ENCODE measurements at regions not wholly inside any gene's neighbourhood (a gene's known extent, or its start where the extent isn't known, plus 50 kb on each side); places are given as distances from the start of the nearest gene placed in this dataset.
"Not testable (repeated sequence)": the region's sequence is repeated elsewhere in the genome, so short reads cannot be mapped to it uniquely, and the experiment has no call there.

GRCh38 chr13:81089371-81090157, 748.6 kb upstream of the SPRY2 start:
- in situ Hi-C loops (cut with HindIII; ENCODE audit: low pct_unique_long_range_greater_than_20kb, low sequenced_read_pairs) = no loop called here
- no peak for DNase-seq (ENCODE audit: low read depth, low spot score)

DNA sequence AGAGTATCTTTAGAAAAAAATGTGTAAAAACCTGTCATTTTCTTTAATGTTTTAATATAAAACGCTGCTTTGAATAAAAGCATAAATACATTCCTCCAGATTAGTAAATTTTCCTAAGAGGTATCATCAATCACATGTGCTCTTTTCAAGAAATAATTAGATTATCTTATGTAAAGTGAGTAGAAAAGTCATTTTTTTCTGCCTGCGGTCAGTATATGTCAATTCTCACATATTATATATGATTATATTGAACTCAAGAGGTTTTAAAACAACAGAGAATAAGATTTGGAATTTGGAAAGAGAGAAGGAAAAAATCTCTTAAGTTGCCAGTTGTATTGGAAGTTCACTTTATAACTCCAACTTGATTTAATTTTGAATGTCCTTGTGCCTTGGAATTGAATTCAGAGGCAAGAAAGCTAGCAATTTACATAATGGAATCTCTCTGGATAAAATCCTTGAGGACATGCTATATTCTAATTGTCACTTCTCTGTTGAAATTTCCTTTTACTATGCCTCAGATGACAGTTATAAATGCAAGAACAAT, 740.1 kb upstream of the SPRY2 start:
- in situ Hi-C loops (cut with HindIII; ENCODE audit: low pct_unique_long_range_greater_than_20kb, low sequenced_read_pairs) = no loop called here
- no peak for DNase-seq (ENCODE audit: low read depth, low spot score)

DNA sequence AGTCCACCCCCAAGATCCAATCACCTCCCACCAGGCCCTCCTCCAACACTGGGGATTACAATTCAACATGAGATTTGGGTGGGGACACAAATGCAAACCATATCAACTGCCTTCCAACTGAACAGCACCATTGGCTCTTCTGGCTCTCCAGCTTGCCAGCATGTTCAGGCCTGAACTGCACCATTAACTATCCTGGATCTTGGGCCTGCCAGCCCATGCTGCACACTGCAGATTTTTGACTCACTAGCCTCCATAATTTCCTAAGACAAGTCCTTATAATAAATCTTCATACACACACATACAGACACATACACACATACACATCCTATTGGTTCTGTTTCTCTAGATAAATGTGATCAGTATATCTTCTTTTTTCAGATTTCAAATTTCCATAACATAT, 737.1 kb upstream of the SPRY2 start:
- in situ Hi-C loops (cut with HindIII; ENCODE audit: low pct_unique_long_range_greater_than_20kb, low sequenced_read_pairs) = no loop called here
- no peak for DNase-seq (ENCODE audit: low read depth, low spot score)

DNA sequence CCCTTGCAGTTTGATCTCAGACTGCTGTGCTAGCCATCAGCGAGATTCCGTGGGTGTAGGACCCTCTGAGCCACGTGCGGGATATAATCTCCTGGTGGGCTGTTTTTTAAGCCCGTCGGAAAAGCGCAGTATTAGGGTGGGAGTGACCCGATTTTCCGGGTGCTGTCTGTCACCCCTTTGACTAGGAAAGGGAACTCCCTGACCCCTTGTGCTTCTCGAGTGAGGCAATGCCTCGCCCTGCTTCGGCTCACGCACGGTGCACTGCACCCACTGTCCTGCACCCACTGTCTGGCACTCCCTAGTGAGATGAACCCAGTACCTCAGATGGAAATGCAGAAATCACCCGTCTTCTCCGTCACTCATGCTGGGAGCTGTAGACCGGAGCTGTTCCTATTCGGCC, 728.9 kb upstream of the SPRY2 start:
- in situ Hi-C loops (cut with HindIII; ENCODE audit: low pct_unique_long_range_greater_than_20kb, low sequenced_read_pairs); DNase-seq (ENCODE audit: low read depth, low spot score): not testable (repeated sequence)

GRCh38 chr13:81058916-81059290, 718.0 kb upstream of the SPRY2 start:
- in situ Hi-C loops (cut with HindIII; ENCODE audit: low pct_unique_long_range_greater_than_20kb, low sequenced_read_pairs) = no loop called here
- no peak for DNase-seq (ENCODE audit: low read depth, low spot score)

- in situ Hi-C loops (cut with HindIII; ENCODE audit: low pct_unique_long_range_greater_than_20kb, low sequenced_read_pairs) = no loop called here
- DNase-seq (ENCODE audit: low read depth, low spot score) = peak; percentile 65
Observed at GRCh38 chr13:81058211-81058915, 717.4 kb upstream of the SPRY2 start.

DNA sequence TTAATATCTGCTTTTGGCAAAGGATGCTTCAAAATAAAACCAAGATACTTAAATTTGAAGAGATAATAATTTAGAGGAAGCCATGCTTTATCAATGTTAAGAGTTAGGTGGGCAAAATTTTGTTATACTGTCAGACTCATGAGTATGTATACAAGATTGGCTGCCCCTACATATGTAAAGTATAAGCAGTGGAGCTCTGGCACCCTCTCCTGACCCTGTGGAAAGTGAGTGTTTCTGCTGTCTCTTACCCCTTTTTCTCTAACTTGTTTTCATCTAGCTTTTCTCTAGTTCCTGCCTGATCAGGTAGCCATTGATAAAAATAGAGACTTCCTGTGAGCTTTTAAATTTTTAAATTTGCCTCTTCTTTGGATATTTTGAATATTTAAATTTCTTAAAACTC, 710.9 kb upstream of the SPRY2 start:
- DNase-seq (ENCODE audit: low read depth, low spot score) = peak; percentile 69
- in situ Hi-C loops (cut with HindIII; ENCODE audit: low pct_unique_long_range_greater_than_20kb, low sequenced_read_pairs) = no loop called here

GRCh38 chr13:81048026-81048461, 707.1 kb upstream of the SPRY2 start:
- peak; percentile 97 for DNase-seq (ENCODE audit: low read depth, low spot score)
- in situ Hi-C loops (cut with HindIII; ENCODE audit: low pct_unique_long_range_greater_than_20kb, low sequenced_read_pairs) = no loop called here

- in situ Hi-C loops (cut with HindIII; ENCODE audit: low pct_unique_long_range_greater_than_20kb, low sequenced_read_pairs) = no loop called here
- DNase-seq (ENCODE audit: low read depth, low spot score) = no peak
Observed at GRCh38 chr13:81041761-81042160, 700.8 kb upstream of the SPRY2 start.

- DNase-seq (ENCODE audit: low read depth, low spot score) = no peak
- in situ Hi-C loops (cut with HindIII; ENCODE audit: low pct_unique_long_range_greater_than_20kb, low sequenced_read_pairs) = no loop called here
Observed at GRCh38 chr13:81031996-81032395, 691.1 kb upstream of the SPRY2 start.

DNA sequence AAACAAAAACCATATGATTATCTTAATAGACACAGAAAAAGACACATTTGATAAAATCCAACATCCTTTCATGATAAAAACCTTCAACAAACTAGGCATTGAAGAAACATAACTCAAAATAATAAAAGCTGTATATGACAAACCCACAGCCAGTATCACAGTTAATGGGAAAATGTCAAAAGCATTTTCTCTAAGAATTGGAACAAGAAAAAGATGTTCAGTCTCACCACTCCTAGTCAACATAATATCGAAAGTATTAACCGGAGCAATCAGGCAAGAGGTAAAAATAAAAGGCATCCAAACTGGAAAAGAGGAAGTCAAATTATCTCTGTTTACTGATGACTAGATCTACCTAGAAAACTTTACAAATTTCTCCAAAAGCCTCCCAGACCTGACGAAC, 684.2 kb upstream of the SPRY2 start:
- in situ Hi-C loops (cut with HindIII; ENCODE audit: low pct_unique_long_range_greater_than_20kb, low sequenced_read_pairs) = no loop called here
- no peak for DNase-seq (ENCODE audit: low read depth, low spot score)

- in situ Hi-C loops (cut with HindIII; ENCODE audit: low pct_unique_long_range_greater_than_20kb, low sequenced_read_pairs) = no loop called here
- DNase-seq (ENCODE audit: low read depth, low spot score) = no peak
Observed at GRCh38 chr13:81021284-81021840, 680.4 kb upstream of the SPRY2 start.

GRCh38 chr13:81020010-81020409, 679.1 kb upstream of the SPRY2 start:
- DNase-seq (ENCODE audit: low read depth, low spot score) = no peak
- in situ Hi-C loops (cut with HindIII; ENCODE audit: low pct_unique_long_range_greater_than_20kb, low sequenced_read_pairs) = no loop called here

DNA sequence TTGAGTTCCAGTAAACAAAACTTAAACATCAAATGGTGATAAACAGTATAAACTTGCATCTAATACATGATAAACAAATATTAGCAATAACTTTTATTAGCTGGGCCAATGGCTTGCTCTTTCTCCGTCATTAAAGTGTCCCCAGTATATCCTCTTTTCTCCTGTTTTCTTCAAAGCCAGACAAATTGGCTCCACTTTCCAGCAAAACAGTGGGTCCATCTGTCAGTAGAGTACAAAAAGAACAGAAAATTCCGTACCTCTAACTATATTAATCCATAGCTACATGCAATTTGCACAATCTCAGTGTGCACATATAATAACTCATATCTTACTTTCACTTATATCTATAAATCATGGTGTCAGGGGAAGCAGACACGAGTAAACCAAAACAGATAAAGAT, 678.0 kb upstream of the SPRY2 start:
- DNase-seq (ENCODE audit: low read depth, low spot score) = no peak
- in situ Hi-C loops (cut with HindIII; ENCODE audit: low pct_unique_long_range_greater_than_20kb, low sequenced_read_pairs) = no loop called here

DNA sequence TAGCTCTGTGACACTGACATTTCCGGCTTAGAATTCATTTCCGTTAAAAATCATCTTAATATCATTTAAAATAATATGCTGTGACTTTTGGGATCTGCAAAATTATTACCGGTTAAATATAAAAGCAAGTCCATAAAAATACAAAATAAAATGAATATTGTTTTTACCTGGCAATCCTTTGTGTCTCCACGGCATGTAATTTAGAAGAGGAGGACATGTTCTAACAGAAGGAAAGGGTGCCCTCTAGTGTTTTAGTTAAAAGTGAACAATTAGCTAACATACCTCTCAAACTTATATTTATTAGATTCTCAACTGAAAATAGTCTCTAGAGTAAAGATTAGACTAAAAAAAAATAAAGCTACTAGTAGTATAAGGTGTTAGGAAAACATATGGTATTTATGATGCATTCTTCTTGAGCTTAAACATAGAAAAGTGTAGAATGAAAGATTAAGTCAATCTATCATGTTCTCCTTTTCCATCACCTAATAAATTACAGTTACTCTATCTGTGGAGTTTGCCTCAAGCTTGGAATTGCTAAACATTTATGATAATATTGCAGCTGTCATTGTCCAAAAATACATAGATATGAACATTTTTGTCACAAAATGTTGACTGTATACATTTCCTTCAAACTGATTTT, 676.7 kb upstream of the SPRY2 start:
- in situ Hi-C loops (cut with HindIII; ENCODE audit: low pct_unique_long_range_greater_than_20kb, low sequenced_read_pairs) = no loop called here
- DNase-seq (ENCODE audit: low read depth, low spot score) = peak; percentile 70

DNA sequence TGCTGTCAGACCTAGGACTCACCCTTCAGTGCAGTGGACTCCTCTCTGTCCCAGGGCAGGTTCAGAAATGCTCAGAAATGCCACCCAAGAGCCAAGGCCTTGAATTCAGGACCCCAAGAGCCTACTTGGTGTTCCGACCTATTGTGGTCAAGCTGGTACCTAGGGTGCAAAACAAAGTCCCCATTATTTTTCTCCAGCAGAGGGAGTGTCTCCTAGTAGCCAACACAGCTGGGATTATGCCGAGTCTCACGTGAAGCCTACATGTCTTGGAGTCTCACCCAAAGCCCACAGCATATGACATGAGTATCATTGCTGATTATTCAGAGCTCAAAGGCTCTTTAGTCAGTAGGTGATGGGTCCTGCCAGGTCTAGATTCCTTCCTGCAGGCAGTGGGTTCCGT, 671.1 kb upstream of the SPRY2 start:
- peak; percentile 26 for DNase-seq (ENCODE audit: low read depth, low spot score)
- in situ Hi-C loops (cut with HindIII; ENCODE audit: low pct_unique_long_range_greater_than_20kb, low sequenced_read_pairs) = no loop called here

GRCh38 chr13:81001828-81002385, 661.0 kb upstream of the SPRY2 start:
- in situ Hi-C loops (cut with HindIII; ENCODE audit: low pct_unique_long_range_greater_than_20kb, low sequenced_read_pairs) = no loop called here
- DNase-seq (ENCODE audit: low read depth, low spot score) = no peak

GRCh38 chr13:80998603-80999002, 657.7 kb upstream of the SPRY2 start:
- in situ Hi-C loops (cut with HindIII; ENCODE audit: low pct_unique_long_range_greater_than_20kb, low sequenced_read_pairs); DNase-seq (ENCODE audit: low read depth, low spot score): not testable (repeated sequence)
